GM21526 (cell line): ENCODE measurements at regions not wholly inside any gene's neighbourhood (a gene's known extent, or its start where the extent isn't known, plus 50 kb on each side); places are given as distances from the start of the nearest gene placed in this dataset.

Experiments
- ATAC-seq: cut with Tn5 transposase; IDR thresholded peaks from one replicate; pipeline ENCODE4 v1.9.1; 2021; ENCODE audit warnings: moderate library complexity; ENCODE audit not compliant: unreplicated experiment, low FRiP score

DNA sequence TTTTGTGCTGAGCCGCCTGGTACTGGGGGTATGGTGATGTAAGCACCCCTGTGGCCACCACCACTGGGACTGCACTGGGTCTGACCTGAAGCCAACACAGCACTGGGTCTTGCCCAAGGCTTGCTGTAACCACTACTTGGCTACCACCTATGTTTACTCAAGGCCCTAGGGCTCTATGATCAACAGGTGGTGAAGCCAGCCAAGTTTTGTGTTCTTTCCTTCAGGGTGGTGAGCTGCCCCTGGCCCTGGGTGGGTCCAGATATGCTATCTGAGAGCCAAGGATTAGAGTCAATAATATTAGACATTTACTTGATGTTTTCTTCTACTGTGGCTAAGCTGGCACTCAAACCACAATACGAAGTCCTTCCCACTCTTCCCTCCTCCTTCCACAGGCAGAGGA lies 55.1 kb upstream of the PAGE4 start:
- no peak for ATAC-seq

DNA sequence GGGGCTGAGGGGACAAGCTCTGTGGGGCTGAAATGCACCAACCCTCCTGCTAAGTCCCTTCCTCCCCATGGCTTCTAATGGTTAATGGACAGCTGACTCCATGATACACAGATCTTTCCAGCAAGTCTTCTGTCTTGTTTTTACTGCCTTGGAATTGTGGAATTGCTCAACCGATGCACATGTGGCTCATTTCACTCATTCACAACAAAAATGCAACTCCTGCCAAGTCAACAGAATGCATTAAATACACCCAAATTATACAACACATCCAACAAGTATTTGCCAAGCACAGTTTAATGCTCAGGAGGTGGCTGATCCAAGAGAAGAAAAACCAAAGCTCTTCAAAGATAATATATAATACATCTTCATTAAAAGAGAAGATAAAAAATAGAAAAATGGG lies 61.9 kb upstream of the PAGE4 start:
- no peak for ATAC-seq

DNA sequence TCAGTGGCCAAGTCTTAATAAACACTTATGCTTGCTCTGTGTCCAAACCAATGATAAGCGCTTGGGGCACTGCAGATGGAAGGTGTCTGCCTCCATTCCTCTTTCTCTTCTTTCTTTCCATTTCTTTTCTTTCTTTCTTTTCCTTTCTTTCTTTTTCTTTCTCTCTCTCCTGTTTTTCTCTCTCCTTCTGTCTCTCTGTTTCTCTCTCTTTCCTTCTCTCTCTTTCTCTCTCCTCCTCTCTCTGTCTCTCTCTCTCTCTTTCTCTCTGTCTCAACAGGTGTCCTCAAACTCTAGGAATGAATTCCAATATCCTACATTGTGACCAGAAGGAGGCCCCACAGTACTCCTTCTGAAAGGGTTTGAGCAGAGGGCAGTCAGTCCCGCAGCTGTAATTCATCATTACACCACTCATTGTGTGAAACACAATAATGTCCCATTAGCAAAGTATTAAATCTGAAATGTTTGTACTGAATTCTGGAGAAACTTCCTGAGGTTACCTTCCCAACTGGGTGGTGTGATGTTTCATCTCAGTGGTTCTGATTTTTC lies 66.5 kb upstream of the PAGE1 start:
- no peak for ATAC-seq

DNA sequence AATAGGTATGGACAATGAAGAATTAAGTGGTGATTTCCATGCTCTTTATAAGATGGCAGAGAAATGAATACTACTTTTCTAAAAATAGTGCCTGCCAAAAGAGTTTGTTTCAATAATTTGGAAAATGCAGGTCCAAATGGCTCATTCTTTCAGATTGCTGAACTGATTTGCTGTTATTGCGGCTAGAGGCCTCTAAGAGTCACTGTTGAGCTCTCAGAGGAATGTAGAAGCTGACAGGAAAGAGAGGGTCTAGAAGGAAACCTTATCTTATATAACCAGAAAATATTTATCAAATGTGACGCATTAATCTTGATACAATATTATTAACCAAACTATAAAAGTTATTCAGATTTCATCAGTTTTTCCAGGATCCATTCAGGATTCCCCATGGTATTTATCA lies 65.7 kb upstream of the PAGE1 start:
- ATAC-seq: no peak

DNA sequence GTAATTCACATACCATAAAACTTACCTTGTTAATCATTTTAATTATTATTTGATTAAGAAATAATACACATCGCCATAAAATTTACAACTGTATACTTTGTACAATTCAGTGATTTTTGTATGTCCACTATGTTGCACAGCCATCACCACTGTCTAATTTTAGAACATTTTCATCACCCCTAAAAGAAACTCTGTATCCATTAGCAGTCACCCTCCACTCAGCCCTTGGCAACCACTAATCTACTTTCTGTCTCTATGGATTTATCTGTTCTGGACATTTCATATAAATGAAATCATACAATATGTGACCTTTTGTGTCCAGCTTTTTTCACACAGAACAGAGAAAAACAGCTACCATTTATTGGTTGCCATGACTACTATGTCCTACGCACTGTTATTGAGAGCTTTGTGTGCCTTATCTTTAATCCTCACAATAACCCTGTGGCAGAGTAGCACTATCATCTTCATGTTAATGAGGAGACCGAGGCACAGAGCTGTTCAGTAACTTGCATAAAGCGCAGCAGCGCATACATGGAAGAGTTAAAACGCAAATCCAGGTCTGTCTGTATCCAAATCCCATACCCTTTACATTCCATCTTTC lies 64.6 kb upstream of the PAGE1 start:
- ATAC-seq: no peak

DNA sequence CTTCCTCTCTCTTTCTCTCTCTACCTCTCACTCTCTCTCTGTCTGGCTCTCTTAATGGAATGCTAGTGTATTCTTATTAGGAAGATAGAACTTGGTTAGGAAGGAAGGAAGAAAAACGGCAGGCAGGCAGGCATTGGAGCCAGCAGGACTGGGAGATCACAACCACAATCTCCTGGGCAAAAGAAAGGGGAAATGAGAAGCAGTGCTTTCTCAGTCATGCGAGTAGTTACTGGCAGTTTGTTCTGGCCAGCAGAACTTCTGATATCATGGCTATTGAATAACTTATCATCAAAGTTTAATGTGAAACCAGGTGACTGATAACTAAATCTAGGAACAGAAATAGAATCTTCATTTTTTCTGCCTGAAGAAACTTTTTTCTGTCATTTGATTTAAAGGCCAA lies 60.9 kb upstream of the PAGE1 start:
- ATAC-seq: no peak

DNA sequence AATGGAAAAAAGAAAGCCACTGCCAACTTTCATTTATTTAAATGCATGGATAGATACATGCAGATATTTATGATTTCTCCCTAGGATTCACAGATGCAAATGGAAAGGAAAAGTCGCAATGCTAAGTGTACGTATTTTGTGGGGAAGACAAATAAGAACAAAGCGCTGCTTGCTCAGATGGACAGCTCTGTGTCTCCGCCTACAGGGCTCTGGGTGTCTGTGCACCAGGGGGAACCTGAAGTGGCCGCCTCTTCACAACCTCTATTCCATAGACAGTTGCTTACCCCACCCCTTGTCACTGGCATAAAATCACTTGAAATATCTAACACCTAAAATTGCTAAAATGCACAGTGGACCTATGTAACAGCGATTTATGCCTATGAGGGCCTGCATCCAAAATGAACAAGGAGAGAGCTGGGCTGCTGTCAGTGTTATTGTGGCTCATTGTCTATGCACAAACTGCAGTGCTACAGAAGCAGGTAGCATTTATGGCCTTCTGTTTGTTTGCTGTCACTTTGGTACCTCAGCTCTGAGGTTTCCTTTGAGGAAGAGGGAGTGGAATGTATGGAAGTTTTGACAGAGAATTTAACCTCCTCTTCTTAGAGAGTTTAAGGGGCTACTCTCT lies 58.6 kb upstream of the PAGE1 start:
- peak; percentile 83 for ATAC-seq

DNA sequence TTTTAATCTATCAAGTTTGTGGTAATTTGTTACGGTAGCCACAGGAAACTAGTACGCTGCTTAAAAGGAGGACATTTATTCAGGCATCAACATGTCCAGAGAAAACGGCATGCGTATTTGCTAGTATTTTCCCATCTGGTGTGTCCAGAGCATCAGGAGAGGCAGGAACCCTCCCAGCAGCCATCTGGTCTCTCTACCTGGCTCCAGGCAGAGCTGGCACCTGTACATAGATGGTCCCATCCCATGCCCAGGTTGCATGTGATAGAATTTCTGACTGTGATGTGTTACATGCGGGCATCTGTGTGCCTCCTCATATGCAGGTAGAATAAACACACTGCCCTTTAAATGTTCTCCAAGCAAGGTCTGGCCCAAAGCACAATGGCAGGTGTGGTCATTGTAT lies 57.9 kb upstream of the PAGE1 start:
- no peak for ATAC-seq

DNA sequence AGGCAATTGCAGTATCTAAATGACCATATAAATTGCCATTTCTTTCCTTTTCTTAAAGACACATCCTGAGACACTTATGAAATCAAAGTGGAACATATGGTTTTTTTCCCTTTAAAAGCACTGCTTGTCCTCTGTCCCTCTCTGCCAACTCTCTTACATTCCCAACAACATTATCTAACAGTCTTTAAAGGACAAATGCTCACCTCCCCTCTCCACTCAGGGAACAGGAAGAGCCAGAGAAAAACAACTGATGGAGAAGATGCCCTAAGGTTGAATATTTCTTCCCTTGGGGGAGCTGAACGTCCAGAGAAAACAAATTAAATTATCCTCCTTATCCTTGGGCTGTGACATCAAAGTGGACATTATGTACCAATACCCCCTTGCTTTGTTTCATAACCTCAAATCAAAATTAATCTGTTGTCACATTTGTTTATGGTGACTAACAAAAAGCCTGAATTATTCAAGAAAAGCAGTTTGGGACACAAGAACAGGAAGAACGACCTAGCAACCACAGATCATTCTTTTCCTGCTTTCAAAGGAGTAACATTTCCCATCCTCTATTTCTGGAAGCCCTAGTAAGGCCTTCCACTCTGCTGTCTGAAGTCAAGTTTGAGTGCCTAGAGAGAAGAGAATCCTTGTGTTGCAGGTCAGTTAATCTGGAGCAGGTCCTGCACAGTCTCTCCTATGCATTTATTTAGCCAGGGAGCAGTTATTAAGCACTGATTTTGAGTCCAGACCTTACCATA lies 52.6 kb upstream of the PAGE1 start:
- no peak for ATAC-seq

DNA sequence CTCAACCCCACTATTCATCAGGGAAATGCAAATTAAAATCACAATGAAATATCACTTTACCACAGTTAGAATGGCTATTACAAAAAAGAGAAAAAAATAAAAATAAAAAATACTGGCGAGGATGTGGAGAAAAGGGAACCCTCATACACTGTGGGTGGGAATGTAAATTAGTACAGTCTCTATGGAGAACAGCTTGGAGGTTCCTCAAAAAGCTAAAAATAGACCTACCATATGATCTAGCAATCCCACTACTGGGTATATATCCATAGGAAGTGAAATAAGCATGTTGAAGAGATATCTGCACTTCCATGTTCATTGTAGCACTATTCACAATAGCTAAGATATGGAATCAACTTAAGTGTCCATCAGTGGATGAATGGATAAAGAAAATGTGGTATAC lies 50.5 kb upstream of the PAGE1 start:
- no peak for ATAC-seq
